ENCODE measurements at regions not wholly inside any gene's neighbourhood (a gene's known extent, or its start where the extent isn't known, plus 50 kb on each side); places are given as distances from the start of the nearest gene placed in this dataset.

GRCh38 chr11:45482331-45482730 lies 183.1 kb downstream of the CHST1 start:
- no peak overlapping the region for H3K4me3 ChIP-seq (ENCODE audit: low read length)
- H3K27me3 ChIP-seq (ENCODE audit: control insufficient read depth, insufficient read depth, low read length) = peaks cover 19% of the 10 kb centered on the region
- no peaks in the 10 kb centered on the region for H3K4me1 ChIP-seq (ENCODE audit: control insufficient read depth, insufficient read depth, low read length)
- H3K9me3 ChIP-seq (ENCODE audit: control insufficient read depth, low read length) = no peaks in the 10 kb centered on the region
- H3K36me3 ChIP-seq (ENCODE audit: control insufficient read depth, insufficient read depth, low read length) = no peaks in the 10 kb centered on the region
- no peak overlapping the region for H3K9ac ChIP-seq (ENCODE audit: low read length)

GRCh38 chr11:45481026-45481425 lies 184.4 kb downstream of the CHST1 start:
- peaks cover 19% of the 10 kb centered on the region for H3K27me3 ChIP-seq (ENCODE audit: control insufficient read depth, insufficient read depth, low read length)
- no peak overlapping the region for H3K4me3 ChIP-seq (ENCODE audit: low read length)
- H3K36me3 ChIP-seq (ENCODE audit: control insufficient read depth, insufficient read depth, low read length) = no peaks in the 10 kb centered on the region
- H3K4me1 ChIP-seq (ENCODE audit: control insufficient read depth, insufficient read depth, low read length) = no peaks in the 10 kb centered on the region
- no peak overlapping the region for H3K9ac ChIP-seq (ENCODE audit: low read length)
- H3K9me3 ChIP-seq (ENCODE audit: control insufficient read depth, low read length) = no peaks in the 10 kb centered on the region

GRCh38 chr11:45477588-45477987 lies 187.8 kb downstream of the CHST1 start:
- Histone ChIP-seq H3K9me3 (ENCODE audit: control insufficient read depth, low read length) (no peaks in the 10 kb centered on the region), H3K4me1 (ENCODE audit: control insufficient read depth, insufficient read depth, low read length) (no peaks in the 10 kb centered on the region), H3K27me3 (ENCODE audit: control insufficient read depth, insufficient read depth, low read length) (peaks cover 7% of the 10 kb centered on the region), H3K9ac (ENCODE audit: low read length) (no peak overlapping the region), H3K4me3 (ENCODE audit: low read length) (no peak overlapping the region), H3K36me3 (ENCODE audit: control insufficient read depth, insufficient read depth, low read length) (no peaks in the 10 kb centered on the region)

GRCh38 chr11:45476126-45476525 lies 189.3 kb downstream of the CHST1 start:
- H3K27me3 ChIP-seq (ENCODE audit: control insufficient read depth, insufficient read depth, low read length) = peaks cover 4% of the 10 kb centered on the region
- H3K4me1 ChIP-seq (ENCODE audit: control insufficient read depth, insufficient read depth, low read length) = no peaks in the 10 kb centered on the region
- H3K9me3 ChIP-seq (ENCODE audit: control insufficient read depth, low read length) = no peaks in the 10 kb centered on the region
- no peak overlapping the region for H3K9ac ChIP-seq (ENCODE audit: low read length)
- no peak overlapping the region for H3K4me3 ChIP-seq (ENCODE audit: low read length)
- H3K36me3 ChIP-seq (ENCODE audit: control insufficient read depth, insufficient read depth, low read length) = no peaks in the 10 kb centered on the region

GRCh38 chr11:45475173-45475572 lies 189.0 kb upstream of the SYT13 start:
- Histone ChIP-seq H3K9me3 (ENCODE audit: control insufficient read depth, low read length) (no peaks in the 10 kb centered on the region), H3K9ac (ENCODE audit: low read length) (no peak overlapping the region), H3K36me3 (ENCODE audit: control insufficient read depth, insufficient read depth, low read length) (no peaks in the 10 kb centered on the region), H3K27me3 (ENCODE audit: control insufficient read depth, insufficient read depth, low read length) (no peaks in the 10 kb centered on the region), H3K4me3 (ENCODE audit: low read length) (no peak overlapping the region), H3K4me1 (ENCODE audit: control insufficient read depth, insufficient read depth, low read length) (no peaks in the 10 kb centered on the region)

- H3K36me3 ChIP-seq (ENCODE audit: control insufficient read depth, insufficient read depth, low read length) = no peaks in the 10 kb centered on the region
These were observed 187.3 kb upstream of the SYT13 start for GRCh38 chr11:45473341-45473895.

GRCh38 chr11:45472716-45473317 lies 186.7 kb upstream of the SYT13 start:
- H3K9ac ChIP-seq (ENCODE audit: low read length) = no peak overlapping the region
- H3K9me3 ChIP-seq (ENCODE audit: control insufficient read depth, low read length) = no peaks in the 10 kb centered on the region
- H3K36me3 ChIP-seq (ENCODE audit: control insufficient read depth, insufficient read depth, low read length) = no peaks in the 10 kb centered on the region
- no peak overlapping the region for H3K4me3 ChIP-seq (ENCODE audit: low read length)
- no peaks in the 10 kb centered on the region for H3K27me3 ChIP-seq (ENCODE audit: control insufficient read depth, insufficient read depth, low read length)
- no peaks in the 10 kb centered on the region for H3K4me1 ChIP-seq (ENCODE audit: control insufficient read depth, insufficient read depth, low read length)

More at GRCh38 chr11:45473341-45473895, 187.3 kb upstream of the SYT13 start:
- no peaks in the 10 kb centered on the region for H3K27me3 ChIP-seq (ENCODE audit: control insufficient read depth, insufficient read depth, low read length)
- H3K4me1 ChIP-seq (ENCODE audit: control insufficient read depth, insufficient read depth, low read length) = no peaks in the 10 kb centered on the region
- H3K4me3 ChIP-seq (ENCODE audit: low read length) = no peak overlapping the region
- H3K9me3 ChIP-seq (ENCODE audit: control insufficient read depth, low read length) = no peaks in the 10 kb centered on the region
- H3K9ac ChIP-seq (ENCODE audit: low read length) = no peak overlapping the region

- Histone ChIP-seq H3K9ac (ENCODE audit: low read length) (no peak overlapping the region), H3K27me3 (ENCODE audit: control insufficient read depth, insufficient read depth, low read length) (no peaks in the 10 kb centered on the region), H3K36me3 (ENCODE audit: control insufficient read depth, insufficient read depth, low read length) (no peaks in the 10 kb centered on the region), H3K4me3 (ENCODE audit: low read length) (no peak overlapping the region), H3K9me3 (ENCODE audit: control insufficient read depth, low read length) (no peaks in the 10 kb centered on the region), H3K4me1 (ENCODE audit: control insufficient read depth, insufficient read depth, low read length) (no peaks in the 10 kb centered on the region)
These were observed 185.1 kb upstream of the SYT13 start for GRCh38 chr11:45471266-45471665.

- H3K9me3 ChIP-seq (ENCODE audit: control insufficient read depth, low read length) = no peaks in the 10 kb centered on the region
- no peaks in the 10 kb centered on the region for H3K4me1 ChIP-seq (ENCODE audit: control insufficient read depth, insufficient read depth, low read length)
- no peak overlapping the region for H3K9ac ChIP-seq (ENCODE audit: low read length)
These were observed 184.6 kb upstream of the SYT13 start for GRCh38 chr11:45470794-45471167.

GRCh38 chr11:45470151-45470793 lies 184.1 kb upstream of the SYT13 start:
- Histone ChIP-seq H3K9ac (ENCODE audit: low read length) (no peak overlapping the region), H3K27me3 (ENCODE audit: control insufficient read depth, insufficient read depth, low read length) (no peaks in the 10 kb centered on the region), H3K9me3 (ENCODE audit: control insufficient read depth, low read length) (no peaks in the 10 kb centered on the region), H3K4me1 (ENCODE audit: control insufficient read depth, insufficient read depth, low read length) (no peaks in the 10 kb centered on the region), H3K4me3 (ENCODE audit: low read length) (no peak overlapping the region), H3K36me3 (ENCODE audit: control insufficient read depth, insufficient read depth, low read length) (no peaks in the 10 kb centered on the region)

More at GRCh38 chr11:45470794-45471167, 184.6 kb upstream of the SYT13 start:
- H3K36me3 ChIP-seq (ENCODE audit: control insufficient read depth, insufficient read depth, low read length) = no peaks in the 10 kb centered on the region
- no peaks in the 10 kb centered on the region for H3K27me3 ChIP-seq (ENCODE audit: control insufficient read depth, insufficient read depth, low read length)
- H3K4me3 ChIP-seq (ENCODE audit: low read length) = no peak overlapping the region

GRCh38 chr11:45468267-45468856 lies 182.2 kb upstream of the SYT13 start:
- Histone ChIP-seq H3K9ac (ENCODE audit: low read length) (no peak overlapping the region), H3K36me3 (ENCODE audit: control insufficient read depth, insufficient read depth, low read length) (no peaks in the 10 kb centered on the region), H3K4me3 (ENCODE audit: low read length) (no peak overlapping the region)

GRCh38 chr11:45463541-45463940 lies 177.4 kb upstream of the SYT13 start:
- no peak overlapping the region for H3K4me3 ChIP-seq (ENCODE audit: low read length)
- H3K9me3 ChIP-seq (ENCODE audit: control insufficient read depth, low read length) = no peaks in the 10 kb centered on the region
- H3K9ac ChIP-seq (ENCODE audit: low read length) = no peak overlapping the region
- H3K4me1 ChIP-seq (ENCODE audit: control insufficient read depth, insufficient read depth, low read length) = no peaks in the 10 kb centered on the region
- H3K36me3 ChIP-seq (ENCODE audit: control insufficient read depth, insufficient read depth, low read length) = no peaks in the 10 kb centered on the region
- H3K27me3 ChIP-seq (ENCODE audit: control insufficient read depth, insufficient read depth, low read length) = no peaks in the 10 kb centered on the region

More at GRCh38 chr11:45468267-45468856, 182.2 kb upstream of the SYT13 start:
- H3K9me3 ChIP-seq (ENCODE audit: control insufficient read depth, low read length) = no peaks in the 10 kb centered on the region
- H3K27me3 ChIP-seq (ENCODE audit: control insufficient read depth, insufficient read depth, low read length) = no peaks in the 10 kb centered on the region
- no peaks in the 10 kb centered on the region for H3K4me1 ChIP-seq (ENCODE audit: control insufficient read depth, insufficient read depth, low read length)

Data from mucosa of stomach (tissue), 1 donor.